ENCODE measurements at regions not wholly inside any gene's neighbourhood (a gene's known extent, or its start where the extent isn't known, plus 50 kb on each side); places are given as distances from the start of the nearest gene placed in this dataset.

DNA sequence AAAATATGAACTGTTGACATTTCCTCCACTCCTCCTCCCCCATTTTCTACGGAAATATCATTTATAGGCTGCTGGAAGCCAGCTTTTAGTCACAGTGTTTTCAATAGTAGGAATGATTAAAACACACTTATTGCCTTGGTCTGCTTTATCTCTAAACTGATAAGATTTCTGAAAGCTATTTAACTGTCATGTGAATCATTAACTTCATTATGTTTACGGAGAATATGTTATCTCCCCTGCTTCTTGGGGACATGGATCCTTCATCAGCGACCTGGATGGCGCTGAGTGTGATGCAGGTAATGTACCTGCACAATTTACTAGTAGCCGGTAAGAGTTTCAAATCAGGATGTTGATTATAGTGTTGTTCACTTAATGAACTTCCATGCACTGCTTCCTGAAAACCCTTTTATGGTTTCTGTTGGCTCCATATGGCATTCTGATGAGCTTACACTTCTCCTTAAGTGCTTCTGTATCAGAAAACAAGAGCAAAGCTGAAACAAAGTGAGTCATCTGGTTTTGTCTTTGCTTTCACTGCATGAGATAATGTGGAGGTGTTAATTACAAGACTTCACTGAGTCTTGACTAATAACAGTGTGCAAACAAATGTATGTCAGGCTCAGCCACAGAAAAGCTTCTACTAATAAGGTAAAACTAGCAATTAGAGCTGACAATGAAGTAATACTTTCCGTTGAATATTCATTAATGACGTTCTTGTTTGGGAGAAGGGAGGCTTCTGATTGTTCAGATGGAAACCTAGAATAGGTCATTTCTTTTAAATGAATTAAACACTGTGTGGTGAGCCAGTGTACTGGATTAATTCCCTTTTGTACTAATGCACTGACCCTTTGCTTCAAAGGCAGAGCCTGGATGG is 162.4 kb upstream of the ZNF608 start:
- WGBS, 2 donors: 79 to 82% methylated on average over 7 of the region's 7 CpGs
- no peak overlapping the region for H3K4me3 ChIP-seq (replicated peaks in 1 of 3)
- no peaks in the 10 kb centered on the region for H3K27me3 ChIP-seq
- no peaks in the 10 kb centered on the region for H3K36me3 ChIP-seq
- peak overlapping the region in 1 of 3 donors; percentile 25 for H3K27ac ChIP-seq
- intact Hi-C loops (cut with DNase I): no loop called here
- TF ChIP-seq, protein P1, sequence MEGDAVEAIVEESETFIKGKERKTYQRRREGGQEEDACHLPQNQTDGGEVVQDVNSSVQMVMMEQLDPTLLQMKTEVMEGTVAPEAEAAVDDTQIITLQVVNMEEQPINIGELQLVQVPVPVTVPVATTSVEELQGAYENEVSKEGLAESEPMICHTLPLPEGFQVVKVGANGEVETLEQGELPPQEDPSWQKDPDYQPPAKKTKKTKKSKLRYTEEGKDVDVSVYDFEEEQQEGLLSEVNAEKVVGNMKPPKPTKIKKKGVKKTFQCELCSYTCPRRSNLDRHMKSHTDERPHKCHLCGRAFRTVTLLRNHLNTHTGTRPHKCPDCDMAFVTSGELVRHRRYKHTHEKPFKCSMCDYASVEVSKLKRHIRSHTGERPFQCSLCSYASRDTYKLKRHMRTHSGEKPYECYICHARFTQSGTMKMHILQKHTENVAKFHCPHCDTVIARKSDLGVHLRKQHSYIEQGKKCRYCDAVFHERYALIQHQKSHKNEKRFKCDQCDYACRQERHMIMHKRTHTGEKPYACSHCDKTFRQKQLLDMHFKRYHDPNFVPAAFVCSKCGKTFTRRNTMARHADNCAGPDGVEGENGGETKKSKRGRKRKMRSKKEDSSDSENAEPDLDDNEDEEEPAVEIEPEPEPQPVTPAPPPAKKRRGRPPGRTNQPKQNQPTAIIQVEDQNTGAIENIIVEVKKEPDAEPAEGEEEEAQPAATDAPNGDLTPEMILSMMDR (IDR thresholded peaks at IDR 0.05): no peak
- TF ChIP-seq POLR2A (IDR thresholded peaks at IDR 0.05): no peak
- DNase-seq: no peak
- peaks cover 24 to 37% of the 10 kb centered on the region in 2 donors for H3K4me1 ChIP-seq
- H3K9me3 ChIP-seq: no peaks in the 10 kb centered on the region

DNA sequence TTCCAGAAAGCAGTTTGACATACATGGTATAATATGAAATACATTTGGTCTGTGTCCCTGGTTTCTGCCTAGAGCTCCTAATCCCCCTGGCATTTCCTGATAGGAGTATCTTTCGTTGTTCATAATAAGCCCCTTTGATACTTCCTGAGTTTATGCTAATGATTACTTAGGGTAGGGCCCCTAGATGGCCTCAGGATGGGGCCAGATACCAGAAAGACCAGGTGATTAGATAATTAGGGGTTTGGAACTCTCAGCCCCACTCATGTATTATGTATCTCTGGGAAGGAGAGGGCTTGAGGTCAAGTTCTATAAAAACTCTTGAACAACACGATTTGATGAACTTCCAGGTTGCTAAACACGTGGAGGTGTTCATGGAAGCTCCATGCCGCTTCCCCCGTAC is 163.3 kb upstream of the ZNF608 start:
- intact Hi-C loops (cut with DNase I): no loop called here
- Histone ChIP-seq H3K27ac (no peak overlapping the region), H3K4me1 (peaks cover 24 to 37% of the 10 kb centered on the region in 2 donors), H3K27me3 (no peaks in the 10 kb centered on the region), H3K9me3 (no peaks in the 10 kb centered on the region), H3K36me3 (no peaks in the 10 kb centered on the region), H3K4me3 (replicated peaks in 1 of 3) (no peak overlapping the region)
- WGBS, 2 donors: 91 to 96% methylated on average over 5 of the region's 5 CpGs
- DNase-seq: no peak
- TF ChIP-seq, protein P1 (IDR thresholded peaks at IDR 0.05): no peak
- no peak for TF ChIP-seq POLR2A (IDR thresholded peaks at IDR 0.05)

DNA sequence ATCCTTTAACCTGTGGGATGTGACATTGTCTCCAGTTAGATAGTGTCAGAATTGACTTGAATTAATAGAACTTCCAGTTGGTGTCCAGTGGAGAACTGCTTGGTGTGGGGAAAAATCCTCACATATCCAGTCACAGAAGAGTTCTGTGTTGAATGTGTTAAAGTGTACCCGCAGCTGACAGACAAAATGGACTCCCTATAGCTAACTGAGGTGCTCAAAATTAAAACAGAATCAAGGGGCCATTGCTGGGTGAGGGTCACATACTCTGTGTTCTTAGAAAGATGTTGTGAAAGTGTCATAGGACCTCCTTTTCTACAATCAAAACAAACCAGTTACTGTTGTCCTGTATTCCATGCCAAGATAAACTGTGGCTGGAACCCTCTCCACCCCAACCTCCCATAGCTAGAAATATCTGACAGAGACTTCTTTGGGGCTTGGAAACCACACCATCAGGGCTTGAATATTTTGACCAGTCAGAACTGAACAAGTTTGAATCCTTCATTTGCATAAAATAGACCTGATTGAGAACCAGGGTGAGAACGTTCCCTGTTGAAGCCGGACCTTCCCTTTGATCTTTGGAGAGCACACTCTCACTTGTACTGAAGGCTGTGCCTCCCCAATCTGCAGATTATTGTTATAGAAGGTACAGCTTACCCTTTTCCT is 164.0 kb upstream of the ZNF608 start:
- no peak for DNase-seq
- Histone ChIP-seq H3K4me3 (replicated peaks in 1 of 3) (no peak overlapping the region), H3K36me3 (no peaks in the 10 kb centered on the region), H3K4me1 (peaks cover 20 to 37% of the 10 kb centered on the region in 2 donors), H3K27ac (no peak overlapping the region), H3K27me3 (no peaks in the 10 kb centered on the region), H3K9me3 (no peaks in the 10 kb centered on the region)
- intact Hi-C loops (cut with DNase I): no loop called here
- 91 to 98% methylated on average over 3 of the region's 3 CpGs for WGBS, 2 donors
- TF ChIP-seq, protein P1 (IDR thresholded peaks at IDR 0.05): no peak
- no peak for TF ChIP-seq POLR2A (IDR thresholded peaks at IDR 0.05)

DNA sequence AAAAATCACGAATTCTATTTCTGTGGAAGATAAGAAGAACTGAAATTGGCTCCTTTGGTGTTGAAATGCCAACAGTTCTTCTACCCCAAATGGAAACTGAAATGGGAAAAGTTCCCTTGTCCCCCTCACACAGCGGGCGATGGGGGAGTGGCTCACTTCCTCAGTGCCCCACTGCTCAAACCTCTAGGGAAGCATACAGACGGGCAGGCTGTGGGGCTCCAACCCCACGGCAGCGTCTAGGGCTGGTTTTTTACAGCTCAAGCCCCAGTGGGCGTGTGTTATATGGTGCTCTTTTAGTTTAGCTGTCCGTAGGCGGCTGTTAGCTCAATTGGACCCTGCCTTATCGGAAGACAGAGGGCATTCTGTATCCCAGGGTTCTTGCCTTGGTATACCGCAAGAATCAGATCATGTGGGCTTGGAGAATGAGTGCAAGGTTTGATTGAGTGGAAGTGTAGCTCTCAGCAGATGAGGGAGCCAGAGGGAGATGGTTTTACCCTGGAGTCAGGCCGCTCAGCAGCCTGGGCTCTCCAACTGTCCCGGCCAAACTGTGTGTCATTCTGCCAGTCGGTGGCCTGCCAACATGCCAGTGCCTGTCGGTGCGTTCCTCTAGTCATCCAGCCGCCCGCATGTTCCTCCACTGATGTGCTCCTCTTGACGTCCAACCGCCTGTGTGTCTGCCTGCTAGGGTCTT is 166.3 kb upstream of the ZNF608 start:
- H3K4me1 ChIP-seq: peaks cover 0 to 19% of the 10 kb centered on the region in 2 donors
- intact Hi-C loops (cut with DNase I): no loop called here
- no peak overlapping the region for H3K27ac ChIP-seq
- DNase-seq: no peak
- H3K9me3 ChIP-seq: no peaks in the 10 kb centered on the region
- no peaks in the 10 kb centered on the region for H3K36me3 ChIP-seq
- TF ChIP-seq POLR2A (IDR thresholded peaks at IDR 0.05): no peak
- TF ChIP-seq, protein P1 (IDR thresholded peaks at IDR 0.05): no peak
- H3K27me3 ChIP-seq: no peaks in the 10 kb centered on the region
- 92 to 96% methylated on average over 19 of the region's 20 CpGs for WGBS, 2 donors
- no peak overlapping the region for H3K4me3 ChIP-seq (replicated peaks in 1 of 3)
